GDM1 (cell line): ENCODE measurements at regions not wholly inside any gene's neighbourhood (a gene's known extent, or its start where the extent isn't known, plus 50 kb on each side); places are given as distances from the start of the nearest gene placed in this dataset.

ENCODE experiments used
- DNase-seq: peaks from one replicate; lab custom pipeline; 2025; lab: John Stamatoyannopoulos, UW

DNA sequence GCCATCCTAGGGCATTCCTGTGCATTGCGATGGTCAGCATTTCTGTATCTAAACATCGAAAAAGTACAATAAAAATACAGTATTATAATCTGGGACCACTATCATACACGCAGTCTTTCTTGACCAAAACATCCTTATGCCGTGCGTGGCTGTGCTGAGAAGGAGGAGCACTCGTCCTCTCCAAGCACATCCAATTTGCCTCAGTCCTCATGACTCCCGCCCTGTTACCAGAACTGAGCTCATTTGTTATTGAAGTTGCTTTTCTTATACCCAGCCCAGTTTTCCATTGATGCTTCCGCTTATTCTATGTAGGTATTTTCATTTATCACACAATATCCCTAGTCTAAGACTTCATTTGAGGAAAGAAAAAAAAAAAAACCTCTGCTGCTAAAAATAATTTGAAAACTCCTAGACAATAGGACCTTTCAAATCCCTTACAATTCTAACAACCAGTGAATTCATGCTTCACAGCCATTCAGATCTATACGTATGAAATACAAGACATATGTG lies 236.9 kb upstream of the PLEKHG7 start:
- no peak for DNase-seq

DNA sequence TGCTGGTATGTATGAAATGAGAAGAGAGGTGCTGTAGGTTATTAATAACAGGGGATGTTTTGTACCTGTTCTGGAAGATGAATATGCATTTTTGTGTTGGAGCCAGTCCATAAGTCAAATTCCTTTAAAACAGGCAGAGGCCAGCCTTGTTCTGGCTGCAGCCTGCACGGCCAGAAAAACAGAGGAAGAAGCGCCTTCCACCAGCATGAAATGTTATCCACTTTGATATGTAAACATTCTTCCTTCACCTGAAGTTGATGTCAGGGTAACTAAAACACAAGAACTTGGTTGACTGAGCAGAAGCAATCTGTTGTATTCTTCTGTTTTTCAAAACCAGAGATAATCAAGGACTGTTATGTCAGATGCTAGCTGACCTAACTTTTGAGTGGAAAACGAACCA lies 237.9 kb upstream of the PLEKHG7 start:
- DNase-seq: no peak

DNA sequence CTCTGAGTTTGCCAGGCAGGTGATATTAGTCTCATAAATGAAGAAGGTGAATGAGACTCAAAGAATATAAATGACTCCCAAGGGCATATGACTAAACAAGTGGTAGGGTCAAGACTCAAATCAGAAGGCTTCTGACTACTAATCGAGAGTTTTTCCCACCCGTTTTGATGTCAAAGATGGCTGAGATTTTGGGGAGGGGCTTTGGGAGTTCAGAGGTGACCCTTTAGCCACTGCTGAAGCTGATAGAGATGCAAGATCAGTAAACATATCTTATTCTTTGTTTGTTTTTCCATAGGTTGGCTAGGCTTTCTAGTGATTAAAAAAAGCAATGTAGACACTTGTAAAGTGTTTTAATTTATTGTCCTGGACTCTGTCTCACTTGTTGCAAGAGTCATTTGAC lies 239.6 kb upstream of the PLEKHG7 start:
- DNase-seq: no peak

DNA sequence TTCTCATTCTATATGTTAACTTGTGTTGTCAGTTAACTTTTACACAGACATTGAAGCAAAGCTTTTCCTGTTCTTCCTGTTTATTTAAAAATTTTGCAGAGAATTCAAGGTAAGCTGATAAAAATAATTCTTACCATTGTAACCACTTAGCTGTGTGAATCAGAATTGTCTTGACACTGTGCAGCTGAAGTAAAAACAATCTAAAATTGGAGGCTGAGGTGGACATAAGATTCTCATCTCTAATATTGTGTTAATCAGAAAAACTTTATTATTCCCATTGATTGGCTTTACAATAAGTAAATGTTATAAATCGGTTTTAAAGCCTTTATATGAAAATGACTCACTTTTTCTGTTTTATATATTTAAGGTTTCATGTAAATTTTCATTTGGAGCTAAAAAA lies 240.3 kb upstream of the PLEKHG7 start:
- no peak for DNase-seq

DNA sequence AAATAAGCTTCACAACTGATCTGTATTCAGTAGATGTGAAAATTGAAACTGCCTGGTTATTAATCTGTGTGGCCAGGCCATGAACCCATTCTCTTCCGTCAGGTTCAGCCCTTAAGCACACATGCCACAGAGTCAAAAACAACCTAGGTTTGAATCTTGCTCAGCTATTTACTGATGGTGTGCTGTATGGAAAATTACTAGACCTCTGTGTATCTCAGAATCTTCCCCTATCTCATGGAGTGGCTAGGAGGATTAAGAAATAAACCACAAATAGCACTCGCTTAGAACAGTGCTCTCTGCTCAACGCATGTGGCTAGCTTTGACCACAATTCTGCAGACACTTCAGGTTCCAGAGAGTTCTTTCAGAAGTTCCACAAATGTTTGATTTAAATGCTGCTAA lies 240.7 kb upstream of the PLEKHG7 start:
- no peak for DNase-seq

DNA sequence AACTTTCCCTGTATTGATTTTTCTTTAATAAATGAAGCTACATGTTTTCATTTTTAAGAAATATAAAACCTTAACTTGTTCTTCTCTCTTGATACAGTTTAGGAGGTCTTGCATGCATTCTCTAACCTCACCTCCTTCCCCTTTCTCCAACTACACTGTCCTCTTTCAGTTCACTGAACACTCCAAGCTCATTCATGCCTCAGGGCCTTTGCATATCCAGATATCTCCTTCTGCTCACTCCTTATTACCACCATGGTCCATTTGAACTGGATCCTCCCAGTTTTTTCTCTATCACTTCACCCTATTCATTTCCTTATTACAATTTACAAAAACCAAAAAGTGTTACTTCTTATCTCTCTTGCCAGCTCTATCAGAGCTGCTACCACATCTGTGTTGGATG lies 242.9 kb upstream of the PLEKHG7 start:
- no peak for DNase-seq

DNA sequence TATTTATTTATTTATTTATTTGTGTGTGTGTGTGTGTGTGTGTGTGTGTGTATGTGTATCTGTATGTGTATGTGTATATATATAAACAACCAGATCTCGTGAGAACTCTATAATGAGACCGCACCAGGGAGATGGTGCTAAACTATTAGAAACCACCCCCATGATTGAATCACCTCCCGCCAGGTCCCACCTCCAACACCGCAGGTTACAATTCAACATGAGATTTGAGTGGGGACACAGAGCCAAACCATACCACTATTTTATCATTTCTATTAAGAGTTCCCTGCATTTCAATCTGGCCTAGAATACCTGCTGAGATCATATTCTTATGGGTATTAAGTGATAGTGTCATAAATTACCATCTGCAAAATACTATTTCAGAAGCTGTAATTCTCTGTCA lies 243.8 kb upstream of the PLEKHG7 start:
- no peak for DNase-seq

DNA sequence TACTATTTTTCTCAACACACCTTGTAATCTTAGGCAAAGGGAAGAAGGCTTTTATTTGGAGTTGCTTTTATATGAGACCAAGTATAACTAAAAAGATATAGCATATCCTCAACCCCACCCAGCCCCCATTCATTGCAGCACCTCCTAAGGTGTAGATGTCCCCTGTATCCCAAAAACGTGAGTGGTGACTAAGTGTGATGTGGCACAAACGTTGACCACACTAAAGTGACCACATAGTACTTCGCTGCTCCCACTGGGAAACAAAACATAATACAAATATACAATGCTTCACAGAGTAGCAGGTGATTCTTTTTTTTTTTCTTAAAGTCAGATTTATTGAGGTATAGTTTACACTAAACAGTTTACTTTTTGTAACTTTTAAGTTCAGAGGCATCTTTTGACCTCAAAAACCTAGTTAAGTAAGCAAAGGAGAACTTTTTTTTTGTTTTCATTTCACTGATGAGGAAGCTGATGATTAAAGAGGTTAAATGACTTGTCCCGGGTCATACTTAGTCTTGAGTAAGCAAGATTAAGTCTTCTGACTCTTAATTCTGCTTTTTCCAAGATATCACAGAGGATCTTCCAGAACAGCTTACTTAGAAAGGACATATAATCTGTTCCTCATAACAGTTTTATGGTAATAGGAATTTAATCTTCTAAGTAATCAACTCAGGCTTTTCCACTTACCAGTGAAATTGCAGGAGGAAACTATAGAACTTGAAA lies 245.2 kb upstream of the PLEKHG7 start:
- DNase-seq: no peak

DNA sequence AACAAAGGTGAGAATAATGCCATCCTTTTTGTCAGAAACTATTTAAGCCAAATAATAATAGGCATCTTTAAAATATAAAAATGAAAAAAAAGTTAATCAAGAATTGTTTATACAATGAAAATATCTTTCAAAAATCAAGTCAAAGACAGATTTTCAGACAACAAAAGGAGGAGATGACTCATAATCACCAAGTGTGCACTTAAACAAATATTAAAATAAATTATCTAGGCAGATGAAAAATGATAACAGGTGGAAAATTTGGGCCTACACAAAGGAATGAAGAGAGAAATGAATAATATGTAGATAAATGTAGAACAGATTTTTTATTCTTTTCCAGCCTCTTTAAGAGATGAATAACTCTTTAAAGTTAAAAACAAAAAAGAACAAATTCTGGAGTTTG lies 250.0 kb upstream of the PLEKHG7 start:
- no peak for DNase-seq

DNA sequence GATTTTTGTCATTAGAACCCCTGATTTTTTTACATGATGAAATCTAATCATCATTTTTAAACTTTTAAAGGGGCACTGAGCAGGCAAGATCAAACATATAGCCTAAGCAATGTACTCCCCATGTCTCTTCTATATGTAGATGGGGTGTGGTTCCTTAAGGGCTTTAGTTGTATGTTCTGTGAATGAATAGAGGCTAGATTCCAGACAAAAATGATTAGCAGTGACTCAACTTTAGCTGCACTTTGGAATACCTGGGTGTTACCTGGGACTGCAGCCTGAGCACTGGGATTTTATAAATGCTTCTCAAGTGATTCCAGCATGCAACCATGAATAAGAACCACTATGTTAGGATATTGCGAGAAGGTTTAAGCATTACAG lies 256.7 kb upstream of the PLEKHG7 start:
- no peak for DNase-seq

DNA sequence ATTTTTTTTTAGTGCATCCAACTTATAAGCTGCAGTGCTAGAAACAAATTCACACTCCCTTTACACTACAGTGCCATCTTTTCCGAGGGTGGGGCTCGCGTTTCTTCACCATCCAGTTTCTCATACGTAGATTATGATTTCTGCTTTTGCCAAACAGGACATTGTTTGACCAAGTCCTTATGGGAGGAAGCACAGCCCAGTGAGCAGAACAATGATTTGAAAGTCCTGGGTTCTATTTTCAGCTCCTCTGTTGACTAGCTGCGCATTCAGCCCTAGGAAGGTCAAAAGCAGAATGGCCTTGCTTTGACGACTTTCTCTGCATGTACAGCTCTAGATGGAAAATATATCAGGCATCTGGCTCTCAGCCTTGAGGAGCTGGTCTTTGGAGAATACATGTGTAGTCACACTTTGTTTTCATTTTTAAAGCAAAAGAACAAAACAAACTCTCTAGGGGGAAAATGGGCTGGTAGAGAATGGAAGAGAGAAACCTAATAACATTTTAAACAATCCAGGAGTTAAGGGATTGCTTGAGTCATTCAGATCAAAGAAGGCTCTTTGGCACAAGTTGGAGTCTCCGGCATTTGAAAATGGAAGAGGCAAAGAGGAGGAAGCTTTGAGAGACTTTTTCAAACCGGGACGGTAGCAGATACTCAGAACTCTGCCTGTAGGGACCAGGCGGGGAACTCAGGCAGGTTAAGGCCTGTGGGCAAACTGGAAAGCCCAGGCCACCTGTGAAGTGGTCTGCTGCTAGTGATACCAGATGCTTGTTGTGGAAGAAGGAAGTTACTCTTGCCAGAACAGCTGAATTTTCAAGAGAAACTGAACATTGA lies 257.3 kb upstream of the PLEKHG7 start:
- no peak for DNase-seq

DNA sequence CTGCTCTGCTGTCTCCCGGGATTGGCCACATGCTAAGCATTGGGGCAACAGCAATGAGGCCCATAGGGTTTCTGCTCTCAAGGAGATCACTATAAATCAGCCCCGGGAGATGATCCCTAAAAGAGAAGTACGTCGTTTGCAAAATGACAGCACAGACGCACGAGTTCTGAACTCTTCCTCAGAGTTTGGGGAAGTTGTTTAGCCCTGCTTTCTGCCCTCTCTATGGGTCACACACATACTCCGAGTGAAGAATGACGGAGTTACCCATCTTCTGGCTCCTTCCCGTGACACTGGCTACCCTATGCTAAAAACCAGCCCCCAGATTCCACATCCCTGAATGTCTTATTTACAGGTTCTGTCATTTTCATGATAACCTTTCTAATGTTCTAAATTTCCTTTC lies 258.0 kb upstream of the PLEKHG7 start:
- DNase-seq: no peak

DNA sequence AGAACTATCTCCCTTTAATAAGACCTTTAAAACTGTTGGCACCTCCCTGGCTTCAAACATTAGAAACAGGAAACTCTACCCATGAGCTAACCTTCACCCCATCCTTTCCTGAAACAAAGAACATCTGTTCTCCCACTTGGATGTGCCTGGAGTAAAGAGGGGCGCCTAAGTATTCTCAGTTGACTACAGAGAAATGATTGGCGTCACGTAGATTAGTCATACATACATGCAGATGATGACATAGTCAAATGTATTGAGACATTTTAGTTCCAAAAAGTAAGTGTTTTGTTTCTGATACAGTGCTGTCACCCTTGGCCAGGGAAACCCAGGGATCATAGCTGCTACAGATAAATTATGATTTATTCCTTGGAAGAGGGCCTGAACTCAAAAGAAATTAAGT lies 260.0 kb upstream of the PLEKHG7 start:
- DNase-seq: no peak

DNA sequence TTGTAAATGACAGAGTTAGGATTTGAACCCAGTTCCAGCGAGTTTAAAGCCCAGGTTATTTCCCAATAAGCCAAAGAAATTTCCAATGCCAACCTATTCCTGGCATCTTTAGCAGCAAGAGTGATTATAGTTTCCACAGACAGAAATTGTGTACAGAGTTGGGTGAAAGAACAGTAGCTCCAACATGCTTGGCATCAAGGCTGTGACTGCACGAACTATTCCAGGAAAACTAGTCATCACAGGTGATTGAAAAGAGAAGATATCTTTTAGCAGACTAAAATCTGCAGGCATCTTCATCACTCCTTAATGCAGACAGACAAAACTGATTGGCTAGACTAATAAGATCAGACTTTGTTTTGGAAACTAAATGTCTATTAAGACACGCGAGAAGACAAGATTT lies 262.7 kb upstream of the PLEKHG7 start:
- no peak for DNase-seq

DNA sequence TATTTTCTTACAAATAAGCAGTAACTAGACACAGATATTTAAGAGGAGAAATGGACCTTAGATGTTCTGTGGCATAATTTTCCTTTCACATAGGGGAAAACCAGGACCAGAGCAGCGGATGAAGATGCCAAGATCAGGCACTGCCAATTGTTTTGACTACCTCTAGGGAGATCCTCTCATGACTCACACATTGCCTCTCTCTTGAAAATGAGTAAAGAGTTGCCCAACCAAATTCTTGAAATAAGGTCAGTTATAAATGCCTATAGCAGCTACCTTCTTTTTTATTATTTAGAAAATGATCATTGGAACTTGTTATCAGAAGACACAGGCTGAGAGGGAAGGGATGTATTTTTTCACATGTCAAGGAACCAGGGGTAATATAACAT lies 263.4 kb upstream of the PLEKHG7 start:
- no peak for DNase-seq

DNA sequence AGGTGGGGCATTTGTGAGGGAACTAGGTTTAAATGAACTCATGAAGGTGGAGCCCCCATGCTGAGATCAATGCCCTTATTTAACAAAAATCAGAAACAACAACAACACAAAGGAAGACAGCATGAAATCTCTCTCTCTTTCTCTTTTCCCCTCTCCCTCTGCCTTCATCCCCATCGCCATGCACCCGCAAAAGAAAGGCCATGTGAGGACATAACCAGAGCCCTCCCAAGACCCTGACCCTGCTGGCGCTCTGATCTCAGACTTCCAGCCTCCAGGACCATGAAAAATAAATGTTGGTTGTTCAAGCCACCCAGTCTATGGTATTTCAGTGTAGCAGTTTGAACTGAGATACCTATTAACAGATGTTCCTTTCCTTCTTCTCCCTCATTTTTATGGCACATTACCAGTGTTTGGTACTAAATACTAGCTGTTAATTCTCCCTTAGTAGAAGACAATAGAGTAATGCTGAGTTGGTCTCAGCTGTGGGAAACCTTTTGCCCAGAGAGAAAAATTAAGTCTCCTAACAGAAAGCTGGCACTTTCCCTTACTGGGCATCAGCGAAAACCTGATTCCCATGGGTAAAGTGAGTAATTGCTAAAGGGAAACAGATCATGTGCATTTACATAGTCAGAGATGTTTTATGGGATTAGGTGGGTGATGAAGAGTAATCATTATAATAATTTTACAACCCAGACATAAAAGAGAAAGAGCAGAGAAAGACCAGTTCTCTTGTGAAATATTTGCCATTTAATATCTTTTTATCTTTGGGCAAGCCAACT lies 264.0 kb upstream of the PLEKHG7 start:
- no peak for DNase-seq

DNA sequence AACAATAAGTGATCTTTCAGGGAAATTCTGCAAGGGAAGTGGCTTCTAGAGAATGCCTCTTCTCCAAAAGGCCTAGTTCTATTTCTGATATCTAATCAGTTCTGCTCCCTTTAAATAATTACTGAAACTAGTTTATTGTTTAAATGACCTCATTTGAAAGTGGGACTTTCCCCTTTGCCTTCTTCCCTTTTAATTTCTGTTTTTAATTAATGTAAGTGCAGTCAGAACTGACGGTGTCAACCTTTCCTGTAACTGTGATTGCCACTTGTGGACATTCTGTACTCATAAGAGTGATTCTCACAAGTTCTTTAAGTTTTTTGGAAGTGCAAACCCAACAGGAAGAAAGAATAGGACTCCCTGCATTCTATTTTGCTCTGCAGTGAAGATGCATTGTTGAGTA lies 265.3 kb upstream of the PLEKHG7 start:
- no peak for DNase-seq

DNA sequence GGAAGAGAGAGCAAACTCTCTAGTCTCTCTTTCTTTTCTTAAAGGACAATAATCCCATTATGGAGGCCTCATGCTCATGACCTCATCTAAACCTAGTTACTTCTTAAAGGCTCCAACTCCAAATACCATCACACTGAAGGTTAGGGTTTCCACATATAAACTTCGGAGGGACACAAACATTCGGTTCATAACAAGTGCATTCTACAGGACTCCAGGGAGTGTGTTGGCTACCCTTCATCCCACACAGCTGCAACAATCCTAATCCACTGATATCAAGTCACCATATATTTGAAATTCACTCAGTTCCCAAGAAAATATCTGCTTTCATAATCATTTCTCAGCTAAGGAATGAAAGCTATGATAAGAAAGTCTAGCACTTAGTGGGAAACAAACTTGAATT lies 265.9 kb upstream of the PLEKHG7 start:
- DNase-seq: no peak

DNA sequence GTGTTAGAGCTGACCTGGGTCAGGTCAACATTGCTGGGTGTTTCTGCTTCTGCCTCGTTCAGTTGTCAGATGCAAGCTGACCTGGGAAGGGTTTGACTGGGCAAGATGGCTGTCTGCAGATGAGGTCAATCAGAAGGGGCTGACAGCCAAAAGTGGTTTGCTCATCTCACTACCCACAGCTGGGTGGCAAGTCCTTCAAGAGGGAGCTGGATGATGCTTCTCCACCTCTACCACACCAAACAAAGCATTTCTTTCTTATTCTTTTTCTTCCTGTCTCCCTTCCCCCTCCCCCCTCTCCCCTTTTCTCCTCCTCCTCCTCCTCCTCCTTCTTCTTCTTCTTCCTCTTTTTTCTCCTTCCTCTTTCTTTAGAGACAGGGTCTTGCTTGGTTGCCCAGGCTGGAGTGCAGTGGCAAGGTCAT lies 268.2 kb upstream of the PLEKHG7 start:
- DNase-seq: no peak

DNA sequence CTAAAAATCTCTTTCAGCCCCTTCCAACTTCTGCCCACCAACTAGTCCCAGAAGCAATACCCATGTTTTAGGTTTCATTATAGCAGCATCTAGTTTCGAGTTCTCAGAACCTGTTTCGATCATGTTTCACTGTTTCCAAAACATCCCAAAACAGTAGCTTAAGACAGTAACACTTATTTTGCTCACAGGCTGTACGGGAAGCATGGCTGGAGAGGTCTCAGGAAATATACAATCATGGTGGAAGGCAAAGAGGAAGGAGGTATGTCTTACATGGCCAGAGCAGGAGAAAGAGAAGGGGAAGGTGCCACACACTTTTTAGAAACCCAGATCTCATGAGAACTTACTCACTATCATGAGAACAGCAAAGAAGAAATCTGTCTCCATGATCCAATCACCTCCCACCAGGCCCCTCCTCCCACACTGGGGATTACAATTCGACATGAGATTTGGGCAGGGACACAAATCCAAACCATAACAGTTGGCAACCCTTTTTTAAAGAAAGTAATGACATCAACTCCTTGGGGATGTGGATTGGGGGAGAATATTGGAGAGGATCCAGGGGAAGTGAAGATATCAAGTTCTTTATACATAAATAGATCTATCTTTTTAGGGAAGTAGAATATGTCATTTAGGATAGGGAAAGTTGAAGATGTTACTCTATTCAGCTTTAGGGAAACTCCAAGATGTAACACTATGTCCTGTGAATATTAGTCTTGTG lies 269.9 kb upstream of the PLEKHG7 start:
- DNase-seq: no peak

DNA sequence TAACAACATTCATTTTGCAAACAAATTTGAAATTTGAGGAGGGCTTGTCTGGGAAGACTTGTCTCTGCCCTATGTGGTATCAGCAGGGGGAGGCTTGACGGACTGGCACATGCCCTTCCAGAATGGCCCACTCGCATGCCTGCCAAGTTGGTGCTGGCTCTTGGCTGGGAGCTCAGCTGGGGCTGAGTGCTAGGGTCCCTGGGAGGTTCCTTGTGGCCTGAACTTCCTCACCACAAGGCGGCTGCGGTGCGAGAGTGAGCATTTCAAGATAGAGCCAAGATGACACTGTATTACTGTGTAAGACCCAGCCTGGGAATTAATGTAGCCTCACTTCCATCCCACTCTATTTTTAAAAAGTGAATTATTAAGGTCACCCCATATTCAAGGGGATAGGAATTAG lies 271.6 kb upstream of the PLEKHG7 start:
- DNase-seq: peak; percentile 52

DNA sequence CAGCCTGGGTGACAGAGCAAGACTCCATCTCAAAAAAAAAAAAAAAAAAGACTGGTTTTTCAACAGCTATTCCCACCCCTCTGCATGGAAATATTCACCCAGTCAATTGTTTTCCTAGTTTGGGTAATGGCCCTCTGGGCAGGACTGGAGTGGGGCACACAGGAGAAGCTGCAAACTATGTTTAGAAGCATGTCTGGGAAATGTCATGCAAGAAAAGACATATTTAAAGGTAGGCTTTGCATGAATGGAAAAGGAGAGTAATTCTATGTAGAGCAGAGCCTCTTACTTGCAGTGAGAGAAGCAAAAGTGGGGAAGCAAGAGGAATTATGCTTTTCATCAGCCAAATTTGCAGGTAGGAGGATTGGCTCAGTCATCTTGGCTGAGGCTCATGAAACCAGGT lies 276.5 kb upstream of the PLEKHG7 start:
- no peak for DNase-seq
